ENCODE measurements at regions not wholly inside any gene's neighbourhood (a gene's known extent, or its start where the extent isn't known, plus 50 kb on each side); places are given as distances from the start of the nearest gene placed in this dataset.
A peak's percentile ranks its signal among the peaks of the same experiment; 100 is the strongest.

- peak; percentile 62 for DNase-seq (ENCODE audit: low spot score)
- no peak for TF ChIP-seq CTCF (IDR thresholded peaks at IDR 0.05; ENCODE audit: borderline replicate concordance, control extremely low read depth, extremely low read depth, insufficient read depth, missing control alignments)
- in situ Hi-C loops (cut with MboI; ENCODE audit: low sequenced_read_pairs, unreplicated experiment) = no loop called here
These were observed 131.0 kb upstream of the EEA1 start for GRCh38 chr12:93059925-93060665.

GRCh38 chr12:93060666-93061472, 131.8 kb upstream of the EEA1 start:
- peak; percentile 31 for DNase-seq (ENCODE audit: low spot score)
- TF ChIP-seq CTCF (IDR thresholded peaks at IDR 0.05; ENCODE audit: borderline replicate concordance, control extremely low read depth, extremely low read depth, insufficient read depth, missing control alignments) = no peak
- in situ Hi-C loops (cut with MboI; ENCODE audit: low sequenced_read_pairs, unreplicated experiment) = no loop called here

- TF ChIP-seq CTCF (IDR thresholded peaks at IDR 0.05; ENCODE audit: borderline replicate concordance, control extremely low read depth, extremely low read depth, insufficient read depth, missing control alignments) = no peak
- in situ Hi-C loops (cut with MboI; ENCODE audit: low sequenced_read_pairs, unreplicated experiment) = no loop called here
- DNase-seq (ENCODE audit: low spot score) = no peak
These were observed 132.7 kb upstream of the EEA1 start for GRCh38 chr12:93061473-93062419.

- DNase-seq (ENCODE audit: low spot score) = no peak
- in situ Hi-C loops (cut with MboI; ENCODE audit: low sequenced_read_pairs, unreplicated experiment) = no loop called here
- no peak for TF ChIP-seq CTCF (IDR thresholded peaks at IDR 0.05; ENCODE audit: borderline replicate concordance, control extremely low read depth, extremely low read depth, insufficient read depth, missing control alignments)
These were observed 136.8 kb upstream of the EEA1 start for GRCh38 chr12:93065896-93066295.

- in situ Hi-C loops (cut with MboI; ENCODE audit: low sequenced_read_pairs, unreplicated experiment) = no loop called here
- DNase-seq (ENCODE audit: low spot score) = no peak
- no peak for TF ChIP-seq CTCF (IDR thresholded peaks at IDR 0.05; ENCODE audit: borderline replicate concordance, control extremely low read depth, extremely low read depth, insufficient read depth, missing control alignments)
These were observed 143.2 kb upstream of the EEA1 start for GRCh38 chr12:93072340-93072739.

- no peak for DNase-seq (ENCODE audit: low spot score)
- TF ChIP-seq CTCF (IDR thresholded peaks at IDR 0.05; ENCODE audit: borderline replicate concordance, control extremely low read depth, extremely low read depth, insufficient read depth, missing control alignments) = no peak
- in situ Hi-C loops (cut with MboI; ENCODE audit: low sequenced_read_pairs, unreplicated experiment) = no loop called here
These were observed 144.2 kb upstream of the EEA1 start for GRCh38 chr12:93073324-93073723.
